ENCODE measurements at regions not wholly inside any gene's neighbourhood (a gene's known extent, or its start where the extent isn't known, plus 50 kb on each side); places are given as distances from the start of the nearest gene placed in this dataset.

GRCh38 chr3:25281732-25282126, 146.3 kb upstream of the RARB start:
- H3K4me3 ChIP-seq: no peak overlapping the region
- TF ChIP-seq PKNOX1 (IDR thresholded peaks at IDR 0.05) (no peak), MYC (IDR thresholded peaks at IDR 0.05; ENCODE audit: insufficient read depth, insufficient read length, insufficient replicate concordance, low read length, severe bottlenecking) (no peak), SREBF2 (IDR thresholded peaks at IDR 0.05; ENCODE audit: low read length) (no peak), ZSCAN29 (IDR thresholded peaks at IDR 0.05) (no peak), HCFC1 (IDR thresholded peaks at IDR 0.05; ENCODE audit: low read length) (no peak), E2F8 (IDR thresholded peaks at IDR 0.05; ENCODE audit: low read depth, partially characterized antibody) (no peak), IRF3 (IDR thresholded peaks at IDR 0.05) (no peak), USF2 (IDR thresholded peaks at IDR 0.05; ENCODE audit: borderline replicate concordance, low read depth, low read length) (no peak), IKZF2 (IDR thresholded peaks at IDR 0.05) (no peak), ZZZ3 (IDR thresholded peaks at IDR 0.05; ENCODE audit: control insufficient read depth, insufficient read length, low read depth) (no peak), RELA (IDR thresholded peaks at IDR 0.05; ENCODE audit: borderline replicate concordance, partially characterized antibody) (no peak), TARDBP (IDR thresholded peaks at IDR 0.05; ENCODE audit: borderline replicate concordance) (no peak), ZBTB4 (CRISPR knock-in tag; IDR thresholded peaks at IDR 0.05) (no peak)
- no peak for ATAC-seq
- ChIA-PET SMC1A (ENCODE audit: uncharacterized antibody, unreplicated experiment) (interaction anchor here (1.4 kb wide), 1 partner anchor 14 kb away, joined by 4 read pairs; no protein-coding TSS in a partner anchor), CTCF (no interaction called here), RAD21 (ENCODE audit: unreplicated experiment) (no interaction called here), POLR2A (no interaction called here)
- DNase-seq (ENCODE audit: low read depth, low spot score): no peak
- no peak overlapping the region for H3K9ac ChIP-seq (ENCODE audit: control insufficient read depth, insufficient read depth, low read length)
- no peaks in the 10 kb centered on the region for H3K36me3 ChIP-seq (ENCODE audit: control insufficient read depth in 2 of 2, insufficient read depth in 2 of 2, low read length in 1 of 2)
- no peak for FAIRE-seq
- no peaks in the 10 kb centered on the region for H3K79me2 ChIP-seq (ENCODE audit: control insufficient read depth, insufficient read depth, low read length)
- H3K27ac ChIP-seq (ENCODE audit: control insufficient read depth, insufficient read depth): no peak overlapping the region
- H3K4me2 ChIP-seq (ENCODE audit: control insufficient read depth, insufficient read depth): no peak overlapping the region
- no peak overlapping the region for H2AFZ ChIP-seq (ENCODE audit: control insufficient read depth, low read depth, low read length)
- no peaks in the 10 kb centered on the region for H3K4me1 ChIP-seq (ENCODE audit: control insufficient read depth, insufficient read depth, low read length)
- in situ Hi-C loops (cut with MboI): no loop called here
- no TSS peak for BruUV-seq (replicated peaks)
- H3K9me3 ChIP-seq (replicated peaks; ENCODE audit: control insufficient read depth, insufficient read depth, low read length): no peaks in the 10 kb centered on the region
- H4K20me1 ChIP-seq (ENCODE audit: control insufficient read depth, insufficient read depth): no peaks in the 10 kb centered on the region
- intact Hi-C loops (cut with micrococcal nuclease; ENCODE audit: unreplicated experiment): no loop called here
- H3K27me3 ChIP-seq (replicated peaks in 1 of 2; ENCODE audit: control insufficient read depth in 2 of 2, insufficient read depth in 2 of 2, low read length in 1 of 2): no peaks in the 10 kb centered on the region
- WGBS (ENCODE audit: insufficient coverage, insufficient replicate concordance, low lambda C conversion rate, missing lambda C conversion rate): 18% methylated on average over 2 of the region's 2 CpGs

All from GM12878 (cell line).